GM23248 (cell line): ENCODE measurements at regions not wholly inside any gene's neighbourhood (a gene's known extent, or its start where the extent isn't known, plus 50 kb on each side); places are given as distances from the start of the nearest gene placed in this dataset.

Experiments used
- EZH2 ChIP-seq: fragments of 200-600 bp; sonication (generic); IDR thresholded peaks from 2 replicates; pipeline ENCODE4 v1.6.1; 2018; ENCODE audit warnings: antibody characterized with exemption, mild to moderate bottlenecking; ENCODE audit not compliant: insufficient read depth, poor library complexity, severe bottlenecking
- EZH2phosphoT487 ChIP-seq: fragments of 200-600 bp; sonication (generic); IDR thresholded peaks from 2 replicates; pipeline ENCODE4 v1.6.1; 2018; ENCODE audit warnings: antibody characterized with exemption, moderate library complexity, mild to moderate bottlenecking, low read depth; ENCODE audit not compliant: insufficient read depth

DNA sequence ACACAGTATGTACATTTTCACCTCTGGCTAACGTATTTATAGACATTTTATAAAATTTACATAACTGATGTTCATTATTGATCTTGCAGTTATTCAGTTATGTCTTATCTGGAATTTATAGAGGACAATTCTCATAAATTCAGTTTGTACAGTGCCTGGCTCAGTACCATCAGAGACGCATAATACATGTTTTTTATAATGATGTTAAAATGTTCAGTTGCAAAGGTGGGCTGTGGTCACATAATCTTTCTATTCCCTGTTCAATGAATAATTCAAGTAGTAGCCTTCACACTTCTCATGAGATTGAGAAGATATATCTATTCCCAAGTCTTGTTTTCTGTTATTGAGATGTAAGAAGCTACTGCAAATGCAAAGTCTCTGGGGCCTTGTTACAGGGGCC lies 393.1 kb upstream of the ARRDC3 start:
- TF ChIP-seq EZH2phosphoT487 = no peak
- no peak for TF ChIP-seq EZH2
